ENCODE measurements at regions not wholly inside any gene's neighbourhood (a gene's known extent, or its start where the extent isn't known, plus 50 kb on each side); places are given as distances from the start of the nearest gene placed in this dataset.

DNA sequence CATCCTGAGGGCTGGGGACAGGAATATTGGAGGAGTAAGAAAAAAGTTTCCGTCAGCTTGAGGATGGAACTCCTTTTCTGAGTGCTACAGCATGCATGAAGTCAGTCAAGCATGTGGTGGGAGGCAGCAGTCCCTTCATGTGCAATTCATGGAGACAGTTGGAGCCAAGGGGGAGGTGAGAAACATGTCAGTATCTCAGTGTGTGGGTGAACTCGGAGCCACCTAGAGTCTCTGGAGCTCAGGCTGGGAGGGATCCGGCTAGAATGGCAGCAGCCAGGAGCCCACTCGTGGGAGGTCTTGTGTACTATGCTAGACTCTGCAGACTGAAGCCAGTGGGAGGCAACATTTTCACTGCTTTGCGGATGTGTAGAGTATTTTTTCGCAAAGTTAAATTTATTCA, 60.3 kb downstream of the AVPR1A start:
- Mint-ChIP-seq H3K27me3 (no peaks in the 10 kb centered on the region), H3K4me3 (no peak overlapping the region), H3K9me3 (no peaks in the 10 kb centered on the region), H3K4me1 (no peaks in the 10 kb centered on the region), H3K36me3 (ENCODE audit: low read depth) (no peaks in the 10 kb centered on the region), H3K27ac (no peak overlapping the region)
- POLR2A ChIA-PET = no interaction called here
- CTCF ChIA-PET = no interaction called here
- no peak for DNase-seq

DNA sequence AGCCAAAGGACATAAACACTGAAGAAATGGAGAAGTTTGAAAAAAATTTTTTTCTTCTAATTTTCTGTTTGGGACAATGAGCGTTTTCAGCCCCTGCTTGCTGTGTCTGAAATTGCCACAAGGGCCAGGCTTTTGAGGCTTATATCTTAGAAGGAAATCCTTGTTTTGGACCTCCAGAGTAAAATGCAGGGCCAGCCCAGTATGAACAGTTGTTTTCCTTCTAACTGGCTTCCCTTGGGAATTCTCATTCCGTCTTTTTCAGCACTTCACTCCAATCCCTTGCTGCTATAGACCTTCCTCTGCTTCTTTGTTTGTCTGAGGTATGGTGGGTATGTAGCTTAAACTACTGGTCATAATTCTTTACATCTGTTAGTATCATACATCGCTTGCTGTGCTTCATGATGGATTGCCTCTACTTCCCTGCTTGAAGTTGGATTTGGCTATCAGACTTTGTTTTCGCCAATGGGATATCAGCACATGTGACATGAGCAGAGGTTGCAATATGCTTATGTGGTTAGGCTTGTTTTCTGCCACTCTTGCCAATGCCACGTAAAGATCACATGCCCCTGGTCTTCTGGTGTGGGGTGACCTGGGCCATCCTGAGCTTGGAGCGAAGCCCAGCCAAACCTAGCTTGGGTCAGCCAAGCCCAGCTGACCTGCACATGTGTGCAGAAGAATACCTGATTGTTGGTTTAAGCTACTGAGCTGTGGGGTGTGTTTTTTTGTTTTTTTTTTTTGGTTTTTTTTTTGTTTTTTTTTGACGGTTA, 64.7 kb downstream of the AVPR1A start:
- H3K36me3 Mint-ChIP-seq (ENCODE audit: low read depth) = no peaks in the 10 kb centered on the region
- H3K4me3 Mint-ChIP-seq = no peak overlapping the region
- H3K27ac Mint-ChIP-seq = no peak overlapping the region
- H3K9me3 Mint-ChIP-seq = no peaks in the 10 kb centered on the region
- CTCF ChIA-PET = no interaction called here
- no peaks in the 10 kb centered on the region for H3K27me3 Mint-ChIP-seq
- POLR2A ChIA-PET = no interaction called here
- no peak for DNase-seq
- H3K4me1 Mint-ChIP-seq = no peaks in the 10 kb centered on the region

DNA sequence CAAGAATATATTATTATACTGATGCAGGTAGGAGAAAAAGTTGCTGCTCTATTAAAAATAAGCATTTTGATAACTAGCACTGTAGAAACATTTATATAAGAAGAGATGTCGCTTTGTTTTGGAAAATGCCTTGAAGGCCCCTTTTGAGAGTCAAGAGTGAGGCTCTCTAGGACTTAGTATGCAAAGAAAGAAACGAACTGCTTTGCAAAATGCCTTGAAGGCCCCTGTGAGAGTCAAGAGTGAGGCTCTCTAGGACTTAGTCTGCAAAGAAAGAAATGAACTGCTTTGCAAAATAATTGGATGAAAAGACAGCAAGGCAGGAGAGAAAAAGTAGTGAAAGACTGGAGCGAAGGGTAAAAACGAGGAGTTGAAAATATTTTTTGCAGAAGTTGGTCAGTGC, 65.9 kb downstream of the AVPR1A start:
- Mint-ChIP-seq H3K4me1 (no peaks in the 10 kb centered on the region), H3K27me3 (no peaks in the 10 kb centered on the region), H3K27ac (no peak overlapping the region), H3K4me3 (no peak overlapping the region), H3K36me3 (ENCODE audit: low read depth) (no peaks in the 10 kb centered on the region), H3K9me3 (no peaks in the 10 kb centered on the region)
- ChIA-PET CTCF (no interaction called here), POLR2A (no interaction called here)
- DNase-seq = no peak

DNA sequence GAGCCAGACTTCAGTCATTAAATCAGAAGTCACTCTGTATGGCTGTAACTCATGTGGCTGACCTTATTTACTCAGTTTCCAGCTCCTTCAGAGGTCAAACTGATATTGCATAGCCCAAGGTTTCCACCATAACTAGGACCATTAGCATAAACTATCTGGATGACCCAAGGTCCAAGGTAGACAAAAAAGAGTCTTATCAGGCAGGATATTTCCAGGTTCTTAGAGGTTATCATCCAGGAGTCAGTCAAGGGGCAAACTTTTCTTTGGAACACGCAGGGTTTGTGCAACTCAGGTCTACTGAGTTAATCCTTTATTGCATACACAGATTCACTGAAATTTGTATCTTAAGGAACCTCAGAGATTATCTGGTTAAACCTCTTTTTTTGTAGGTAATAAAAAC, 66.5 kb downstream of the AVPR1A start:
- no peak overlapping the region for H3K4me3 Mint-ChIP-seq
- H3K4me1 Mint-ChIP-seq = no peaks in the 10 kb centered on the region
- no peak overlapping the region for H3K27ac Mint-ChIP-seq
- CTCF ChIA-PET = interaction anchor here (0.8 kb wide), 1 partner anchor 9 kb away, joined by 4 read pairs; no protein-coding TSS in a partner anchor
- H3K27me3 Mint-ChIP-seq = no peaks in the 10 kb centered on the region
- H3K9me3 Mint-ChIP-seq = no peaks in the 10 kb centered on the region
- H3K36me3 Mint-ChIP-seq (ENCODE audit: low read depth) = no peaks in the 10 kb centered on the region
- DNase-seq = no peak
- POLR2A ChIA-PET = no interaction called here

DNA sequence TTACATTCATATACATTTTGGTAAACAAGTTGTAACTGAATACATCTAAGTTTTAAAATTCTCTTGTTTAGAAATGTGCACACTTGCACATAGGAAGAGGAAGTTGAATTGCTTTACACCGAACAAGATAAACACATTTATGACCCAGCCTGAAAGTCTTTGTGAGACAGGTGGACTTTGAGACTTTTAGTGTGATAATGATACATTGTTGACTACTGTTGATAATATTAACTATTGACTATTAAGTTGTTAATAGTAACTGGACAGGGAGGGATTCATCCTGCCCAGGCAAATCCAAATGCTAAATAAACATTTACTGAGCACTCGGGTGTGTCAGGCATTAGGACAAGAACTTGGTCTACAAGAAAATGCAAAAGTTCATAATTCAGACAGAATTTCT, 68.0 kb downstream of the AVPR1A start:
- no peaks in the 10 kb centered on the region for H3K36me3 Mint-ChIP-seq (ENCODE audit: low read depth)
- no peaks in the 10 kb centered on the region for H3K27me3 Mint-ChIP-seq
- no peak overlapping the region for H3K27ac Mint-ChIP-seq
- no peaks in the 10 kb centered on the region for H3K9me3 Mint-ChIP-seq
- ChIA-PET CTCF (interaction anchor here (0.9 kb wide), 1 partner anchor 148 kb away, joined by 3 read pairs; the partner anchor contains the start of gene PPM1H), POLR2A (no interaction called here)
- no peak overlapping the region for H3K4me3 Mint-ChIP-seq
- no peak for DNase-seq
- H3K4me1 Mint-ChIP-seq = no peaks in the 10 kb centered on the region

DNA sequence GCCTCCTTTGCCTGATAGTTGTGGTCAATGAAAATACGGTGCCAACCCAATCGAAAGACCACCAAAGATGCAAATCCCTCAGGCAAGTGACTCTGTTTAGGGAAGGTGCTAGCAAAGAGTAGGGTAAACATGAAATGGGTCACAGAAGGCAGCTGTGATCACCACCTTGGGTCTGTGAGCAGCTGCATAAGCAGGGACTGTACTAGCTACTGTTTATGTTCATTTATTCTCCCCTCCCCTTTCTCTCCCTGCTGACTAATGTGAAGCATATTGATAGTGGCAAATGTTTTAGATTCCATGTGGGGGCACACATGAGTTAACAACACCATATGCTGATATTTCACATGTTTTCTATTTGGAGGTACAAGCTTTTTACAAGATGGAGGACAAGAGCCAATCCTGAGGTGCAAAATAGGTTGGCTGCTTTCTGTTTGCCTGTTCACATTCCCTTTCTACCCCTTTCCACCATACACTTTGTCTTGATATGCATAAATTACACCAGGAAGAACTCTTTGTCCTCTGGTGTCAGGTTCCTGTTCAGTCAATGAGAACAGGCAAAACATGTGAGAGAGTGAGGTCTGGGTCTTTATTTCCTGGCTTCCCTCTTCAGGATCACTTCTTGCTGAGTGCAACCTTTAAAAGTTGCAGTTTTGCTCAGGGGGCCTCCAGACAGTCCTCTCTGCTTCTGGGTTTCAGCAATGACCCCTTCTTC, 71.1 kb downstream of the AVPR1A start:
- H3K4me3 Mint-ChIP-seq = no peak overlapping the region
- H3K36me3 Mint-ChIP-seq (ENCODE audit: low read depth) = no peaks in the 10 kb centered on the region
- H3K4me1 Mint-ChIP-seq = no peaks in the 10 kb centered on the region
- H3K27me3 Mint-ChIP-seq = no peaks in the 10 kb centered on the region
- ChIA-PET POLR2A (no interaction called here), CTCF (no interaction called here)
- no peaks in the 10 kb centered on the region for H3K9me3 Mint-ChIP-seq
- DNase-seq = no peak
- no peak overlapping the region for H3K27ac Mint-ChIP-seq

DNA sequence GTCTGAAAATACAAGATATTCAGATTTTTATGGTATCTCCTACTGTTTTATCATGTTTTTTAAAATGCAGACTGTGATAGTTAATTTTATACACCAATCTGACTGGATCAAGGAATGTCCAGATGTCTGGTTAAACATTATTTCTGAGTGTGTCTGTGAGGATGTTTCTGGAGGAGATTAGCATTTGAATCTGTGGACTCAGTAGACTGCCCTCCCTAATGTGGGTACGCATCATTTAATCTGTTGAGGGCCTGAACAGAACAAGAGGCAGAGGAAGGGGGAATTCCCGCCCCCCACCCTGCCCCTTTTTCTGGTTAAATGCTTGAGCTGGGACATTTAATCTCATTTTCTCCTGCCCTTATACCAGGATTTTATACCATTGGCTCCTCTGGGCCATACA, 72.1 kb downstream of the AVPR1A start:
- no peaks in the 10 kb centered on the region for H3K36me3 Mint-ChIP-seq (ENCODE audit: low read depth)
- CTCF ChIA-PET = interaction anchor here (0.6 kb wide), 1 partner anchor 1242 kb away, joined by 3 read pairs; no protein-coding TSS in a partner anchor
- POLR2A ChIA-PET = no interaction called here

DNA sequence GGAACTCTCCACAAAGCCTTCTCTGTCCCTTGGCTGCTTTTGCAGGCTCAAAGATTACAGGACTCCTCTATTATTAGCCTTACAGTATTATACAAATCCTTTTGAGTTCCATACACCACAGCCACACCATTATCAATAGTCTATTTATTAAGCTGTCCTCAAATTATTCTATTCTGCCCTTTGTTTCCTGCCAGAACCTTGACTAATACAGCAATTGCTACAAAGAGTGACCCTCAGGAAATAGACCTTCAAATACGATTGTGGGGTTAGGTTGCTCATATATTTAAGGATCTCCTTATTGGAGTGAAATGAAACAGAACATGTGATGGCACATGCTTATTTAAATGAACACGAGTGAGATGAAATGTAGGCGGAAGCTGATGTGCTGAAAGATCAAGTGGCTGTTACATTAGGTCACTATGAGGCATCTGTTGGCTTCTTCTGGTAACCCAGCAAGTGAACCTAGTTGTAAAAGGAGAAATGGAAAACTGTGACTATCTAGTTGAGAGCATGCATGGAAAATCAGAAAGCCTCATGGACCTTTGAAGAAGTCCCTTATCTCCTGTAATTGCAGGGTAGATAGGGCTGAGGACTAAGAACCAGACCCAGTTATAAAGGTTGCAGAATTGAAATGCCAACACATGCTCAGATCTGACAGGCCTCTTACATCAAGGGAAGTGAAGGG, 75.5 kb downstream of the AVPR1A start:
- H3K27me3 Mint-ChIP-seq = no peaks in the 10 kb centered on the region
- DNase-seq = no peak
- H3K4me1 Mint-ChIP-seq = no peaks in the 10 kb centered on the region
- no peaks in the 10 kb centered on the region for H3K36me3 Mint-ChIP-seq (ENCODE audit: low read depth)
- POLR2A ChIA-PET = no interaction called here
- CTCF ChIA-PET = interaction anchor here (1.0 kb wide), 1 partner anchor 8 kb away, joined by 4 read pairs; no protein-coding TSS in a partner anchor
- no peaks in the 10 kb centered on the region for H3K9me3 Mint-ChIP-seq
- no peak overlapping the region for H3K4me3 Mint-ChIP-seq
- H3K27ac Mint-ChIP-seq = no peak overlapping the region

More for the DNA sequence above, 72.1 kb downstream of the AVPR1A start:
- Mint-ChIP-seq H3K4me3 (no peak overlapping the region), H3K4me1 (no peaks in the 10 kb centered on the region), H3K27ac (no peak overlapping the region), H3K9me3 (no peaks in the 10 kb centered on the region), H3K27me3 (no peaks in the 10 kb centered on the region)
- DNase-seq = no peak

DNA sequence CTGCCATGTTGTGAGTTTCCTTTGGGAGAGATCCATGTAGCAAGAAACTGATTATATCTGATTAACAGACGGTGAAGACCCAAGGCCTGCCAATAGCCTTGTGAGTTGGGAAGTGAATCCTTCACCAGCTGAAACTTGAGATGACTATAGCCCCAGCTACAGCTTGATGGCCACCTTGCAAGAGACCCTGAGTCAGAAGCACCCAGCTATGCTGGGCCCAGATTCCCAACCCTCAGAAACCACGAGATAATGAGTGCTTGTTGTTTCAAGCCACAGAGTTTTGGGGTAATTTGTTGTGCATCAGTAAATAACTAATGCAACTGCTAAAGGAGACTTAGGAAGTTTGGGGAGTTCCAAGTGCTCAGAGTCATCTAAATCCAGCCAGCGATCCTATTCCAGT, 80.3 kb downstream of the AVPR1A start:
- Mint-ChIP-seq H3K9me3 (no peaks in the 10 kb centered on the region), H3K27ac (no peak overlapping the region), H3K4me3 (no peak overlapping the region), H3K27me3 (no peaks in the 10 kb centered on the region), H3K4me1 (no peaks in the 10 kb centered on the region), H3K36me3 (ENCODE audit: low read depth) (no peaks in the 10 kb centered on the region)
- POLR2A ChIA-PET = no interaction called here
- DNase-seq = no peak
- CTCF ChIA-PET = no interaction called here

DNA sequence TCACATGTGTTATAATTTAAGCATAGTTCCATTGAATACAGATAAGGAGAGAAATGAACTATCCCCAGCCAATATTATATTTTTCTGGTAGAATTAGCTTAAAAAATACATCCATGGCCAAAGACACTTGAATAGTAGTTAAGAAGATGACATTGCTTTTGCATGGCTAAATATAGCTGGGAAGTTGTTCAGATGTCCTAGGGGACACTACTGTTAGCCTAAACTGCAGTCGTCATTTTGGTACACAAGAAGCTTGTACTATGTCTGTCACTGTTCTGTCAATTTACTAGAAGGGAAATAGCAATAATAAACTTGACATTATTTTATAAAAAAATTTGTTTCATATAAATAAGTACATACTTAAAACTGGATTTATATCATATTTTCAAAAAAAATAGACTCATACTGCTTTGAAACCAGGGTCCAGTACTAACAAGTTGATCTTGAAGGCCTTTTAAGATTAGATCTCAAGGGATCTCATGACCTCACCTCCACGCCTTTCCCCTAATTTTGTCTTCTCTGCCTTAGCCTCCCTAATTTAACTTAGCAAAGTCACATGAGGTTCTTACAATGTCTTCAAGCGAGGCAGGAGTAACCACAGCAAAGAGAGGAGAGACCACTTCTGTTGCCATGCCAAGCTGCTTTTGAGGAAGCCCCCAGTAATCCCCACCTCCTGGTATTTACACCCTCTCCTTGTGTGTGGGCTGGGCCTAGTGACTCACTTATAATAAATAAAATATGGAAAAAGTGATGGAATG, 81.0 kb downstream of the AVPR1A start:
- ChIA-PET CTCF (no interaction called here), POLR2A (no interaction called here)
- Mint-ChIP-seq H3K27me3 (no peaks in the 10 kb centered on the region), H3K27ac (no peak overlapping the region), H3K9me3 (no peaks in the 10 kb centered on the region), H3K4me3 (no peak overlapping the region), H3K4me1 (no peaks in the 10 kb centered on the region), H3K36me3 (ENCODE audit: low read depth) (no peaks in the 10 kb centered on the region)
- no peak for DNase-seq

DNA sequence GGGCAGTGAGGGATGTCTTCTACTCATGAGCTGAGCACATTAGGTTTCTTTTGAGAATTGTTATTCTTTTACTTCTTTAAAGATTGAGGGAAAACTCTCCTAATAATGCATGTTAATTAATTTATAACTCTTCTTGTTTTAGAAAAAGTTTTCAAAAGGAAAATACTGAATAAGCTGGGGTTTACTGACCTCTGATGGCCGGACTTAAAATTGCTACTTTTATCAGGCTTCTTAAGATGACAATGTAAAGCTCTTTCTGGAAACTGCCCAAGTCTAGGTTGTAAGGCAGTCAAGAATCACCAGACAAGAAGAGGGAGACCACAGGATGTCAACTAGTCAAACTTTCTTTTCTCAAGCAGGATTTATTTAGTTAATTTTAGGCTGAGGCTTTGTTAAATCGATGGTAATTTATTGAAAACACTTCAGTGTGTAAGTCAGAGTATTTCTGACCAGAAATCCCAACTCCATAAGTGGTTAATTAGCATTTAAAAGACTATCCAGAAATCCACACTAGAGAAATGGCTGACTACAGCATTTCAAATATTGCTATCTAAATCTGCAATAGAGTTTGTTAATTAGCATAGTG, 82.1 kb downstream of the AVPR1A start:
- no peak for DNase-seq
- ChIA-PET CTCF (no interaction called here), POLR2A (no interaction called here)
- Mint-ChIP-seq H3K4me3 (no peak overlapping the region), H3K9me3 (no peaks in the 10 kb centered on the region), H3K27me3 (no peaks in the 10 kb centered on the region), H3K27ac (no peak overlapping the region), H3K4me1 (no peaks in the 10 kb centered on the region), H3K36me3 (ENCODE audit: low read depth) (no peaks in the 10 kb centered on the region)

DNA sequence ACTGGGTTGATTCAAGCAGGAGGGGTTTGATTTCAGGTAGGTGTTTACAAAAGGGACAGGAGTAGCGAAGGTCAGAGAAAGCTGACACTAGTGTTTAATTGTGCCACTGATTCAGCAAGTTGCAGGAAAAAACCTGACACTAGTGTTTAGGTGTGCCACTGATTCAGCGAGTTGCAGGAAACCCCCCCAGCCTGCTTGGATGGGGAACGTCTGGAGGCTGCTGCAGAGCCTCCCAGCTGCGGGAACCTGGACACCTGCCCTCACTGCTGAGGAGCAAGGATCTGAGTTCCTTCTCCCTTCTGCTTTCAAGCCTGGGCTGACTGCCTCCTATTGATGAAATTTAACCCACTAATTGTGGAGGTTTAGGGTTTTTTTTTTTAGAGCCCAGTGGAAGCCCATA, 84.2 kb downstream of the AVPR1A start:
- POLR2A ChIA-PET = no interaction called here
- no peaks in the 10 kb centered on the region for H3K27me3 Mint-ChIP-seq

DNA sequence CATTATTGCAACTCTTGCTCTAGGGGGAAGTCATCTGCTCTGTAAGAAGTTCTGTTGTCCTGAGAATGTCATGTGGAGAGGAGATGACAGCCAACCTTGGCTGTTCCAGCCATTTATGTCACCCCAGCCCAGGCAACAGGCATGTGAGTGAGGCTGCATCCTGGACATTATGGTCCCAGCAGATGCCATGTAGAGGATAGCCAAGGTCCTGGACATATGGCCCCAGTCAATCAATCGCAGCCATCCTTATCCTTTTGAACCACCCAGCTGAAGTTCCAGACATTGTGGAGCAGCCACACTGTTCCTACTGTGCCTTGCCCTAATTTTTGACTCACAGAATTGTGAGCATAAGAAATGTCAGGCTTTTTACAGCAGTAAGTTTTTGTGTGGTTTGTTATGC, 84.9 kb downstream of the AVPR1A start:
- no peaks in the 10 kb centered on the region for H3K36me3 Mint-ChIP-seq (ENCODE audit: low read depth)
- no peaks in the 10 kb centered on the region for H3K4me1 Mint-ChIP-seq
- POLR2A ChIA-PET = no interaction called here
- H3K4me3 Mint-ChIP-seq = no peak overlapping the region
- H3K27ac Mint-ChIP-seq = no peak overlapping the region
- H3K9me3 Mint-ChIP-seq = no peaks in the 10 kb centered on the region
- H3K27me3 Mint-ChIP-seq = no peaks in the 10 kb centered on the region
- DNase-seq = no peak
- CTCF ChIA-PET = no interaction called here

More for the DNA sequence above, 84.2 kb downstream of the AVPR1A start:
- CTCF ChIA-PET = no interaction called here
- Mint-ChIP-seq H3K36me3 (ENCODE audit: low read depth) (no peaks in the 10 kb centered on the region), H3K4me1 (no peaks in the 10 kb centered on the region), H3K4me3 (no peak overlapping the region), H3K9me3 (no peaks in the 10 kb centered on the region), H3K27ac (no peak overlapping the region)
- no peak for DNase-seq

Data from activated CD4-positive, alpha-beta T cell treated with anti-CD3 and anti-CD28 coated beads, Interleukin-2, amount 10 ng/mL, durations not matched to agents 7 days and 5 days (primary cell).